ENCODE measurements at regions not wholly inside any gene's neighbourhood (a gene's known extent, or its start where the extent isn't known, plus 50 kb on each side); places are given as distances from the start of the nearest gene placed in this dataset.

GRCh38 chr9:88218726-88219125 lies 80.5 kb upstream of the SPATA31C2 start:
- Histone ChIP-seq H3K4me1 (no peaks in the 10 kb centered on the region), H3K9me3 (no peaks in the 10 kb centered on the region), H3K27me3 (no peaks in the 10 kb centered on the region), H3K36me3 (no peaks in the 10 kb centered on the region), H3K27ac (no peak overlapping the region), H3K4me3 (replicated peaks in 1 of 3) (no peak overlapping the region)
- DNase-seq = no peak
- TF ChIP-seq POLR2A (IDR thresholded peaks at IDR 0.05) = no peak
- TF ChIP-seq, protein P1, sequence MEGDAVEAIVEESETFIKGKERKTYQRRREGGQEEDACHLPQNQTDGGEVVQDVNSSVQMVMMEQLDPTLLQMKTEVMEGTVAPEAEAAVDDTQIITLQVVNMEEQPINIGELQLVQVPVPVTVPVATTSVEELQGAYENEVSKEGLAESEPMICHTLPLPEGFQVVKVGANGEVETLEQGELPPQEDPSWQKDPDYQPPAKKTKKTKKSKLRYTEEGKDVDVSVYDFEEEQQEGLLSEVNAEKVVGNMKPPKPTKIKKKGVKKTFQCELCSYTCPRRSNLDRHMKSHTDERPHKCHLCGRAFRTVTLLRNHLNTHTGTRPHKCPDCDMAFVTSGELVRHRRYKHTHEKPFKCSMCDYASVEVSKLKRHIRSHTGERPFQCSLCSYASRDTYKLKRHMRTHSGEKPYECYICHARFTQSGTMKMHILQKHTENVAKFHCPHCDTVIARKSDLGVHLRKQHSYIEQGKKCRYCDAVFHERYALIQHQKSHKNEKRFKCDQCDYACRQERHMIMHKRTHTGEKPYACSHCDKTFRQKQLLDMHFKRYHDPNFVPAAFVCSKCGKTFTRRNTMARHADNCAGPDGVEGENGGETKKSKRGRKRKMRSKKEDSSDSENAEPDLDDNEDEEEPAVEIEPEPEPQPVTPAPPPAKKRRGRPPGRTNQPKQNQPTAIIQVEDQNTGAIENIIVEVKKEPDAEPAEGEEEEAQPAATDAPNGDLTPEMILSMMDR (IDR thresholded peaks at IDR 0.05) = no peak
- 90 to 95% methylated on average over 3 of the region's 3 CpGs for whole genome bisulfite sequencing, 2 donors
- intact Hi-C loops (cut with DNase I) = no loop called here

DNA sequence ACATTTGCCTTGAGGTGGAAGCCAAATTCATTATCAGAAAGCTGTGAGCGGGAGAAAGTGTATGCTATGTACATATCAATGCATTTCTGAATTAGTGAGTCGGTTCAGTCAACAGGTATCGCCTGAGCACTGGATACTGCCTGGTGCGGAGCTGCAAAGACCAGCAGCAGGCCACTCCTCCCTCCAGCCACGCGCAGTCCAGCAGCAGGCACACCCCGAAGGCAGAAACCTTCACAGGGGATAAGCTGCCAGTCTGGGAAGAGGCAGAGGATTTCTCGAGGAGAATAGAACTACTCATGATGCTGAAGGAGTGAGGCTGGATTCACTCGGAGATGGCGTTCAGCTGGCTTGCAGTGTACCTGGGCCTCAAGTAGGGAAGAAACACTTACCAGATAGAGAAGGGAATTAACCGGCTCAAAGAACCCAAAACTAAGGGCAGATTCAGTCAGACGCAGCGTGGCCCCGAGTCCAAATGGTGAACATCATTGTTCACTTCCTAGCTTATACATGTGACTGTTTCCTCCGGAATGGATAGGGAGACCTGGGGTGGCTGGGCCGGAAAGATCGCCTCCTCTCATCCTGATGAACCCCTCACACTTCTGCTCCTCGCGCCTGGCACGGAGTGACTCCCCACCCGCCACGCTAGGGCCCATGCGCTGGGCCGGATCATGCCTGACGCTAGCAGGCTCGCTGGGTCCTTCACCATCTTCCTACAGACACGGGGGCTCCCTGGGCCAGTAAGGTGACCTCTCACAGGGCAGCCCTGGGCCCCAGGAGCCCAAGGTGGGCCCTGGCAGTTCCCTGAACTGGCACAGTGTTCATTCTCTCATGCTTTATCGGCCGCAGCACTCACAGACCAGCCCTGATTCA lies 78.1 kb upstream of the SPATA31C2 start:
- 89 to 90% methylated on average over 26 to 29 of the region's 29 CpGs for WGBS, 2 donors
- no peak for TF ChIP-seq POLR2A (IDR thresholded peaks at IDR 0.05)
- TF ChIP-seq, protein P1 (IDR thresholded peaks at IDR 0.05) = no peak
- no peaks in the 10 kb centered on the region for H3K9me3 ChIP-seq
- intact Hi-C loops (cut with DNase I) = no loop called here
- no peak overlapping the region for H3K27ac ChIP-seq
- no peaks in the 10 kb centered on the region for H3K4me1 ChIP-seq
- no peak for DNase-seq
- no peak overlapping the region for H3K4me3 ChIP-seq (replicated peaks in 1 of 3)
- no peaks in the 10 kb centered on the region for H3K27me3 ChIP-seq
- H3K36me3 ChIP-seq = no peaks in the 10 kb centered on the region

GRCh38 chr9:88215196-88216125 lies 77.2 kb upstream of the SPATA31C2 start:
- H3K27ac ChIP-seq = no peak overlapping the region
- DNase-seq = no peak
- no peaks in the 10 kb centered on the region for H3K4me1 ChIP-seq
- no peaks in the 10 kb centered on the region for H3K36me3 ChIP-seq
- 65 to 68% methylated on average over 10 of the region's 10 CpGs for WGBS, 2 donors
- H3K9me3 ChIP-seq = no peaks in the 10 kb centered on the region
- TF ChIP-seq POLR2A (IDR thresholded peaks at IDR 0.05) = no peak
- TF ChIP-seq, protein P1 (IDR thresholded peaks at IDR 0.05) = no peak
- no peak overlapping the region for H3K4me3 ChIP-seq (replicated peaks in 1 of 3)
- H3K27me3 ChIP-seq = no peaks in the 10 kb centered on the region
- intact Hi-C loops (cut with DNase I) = no loop called here

DNA sequence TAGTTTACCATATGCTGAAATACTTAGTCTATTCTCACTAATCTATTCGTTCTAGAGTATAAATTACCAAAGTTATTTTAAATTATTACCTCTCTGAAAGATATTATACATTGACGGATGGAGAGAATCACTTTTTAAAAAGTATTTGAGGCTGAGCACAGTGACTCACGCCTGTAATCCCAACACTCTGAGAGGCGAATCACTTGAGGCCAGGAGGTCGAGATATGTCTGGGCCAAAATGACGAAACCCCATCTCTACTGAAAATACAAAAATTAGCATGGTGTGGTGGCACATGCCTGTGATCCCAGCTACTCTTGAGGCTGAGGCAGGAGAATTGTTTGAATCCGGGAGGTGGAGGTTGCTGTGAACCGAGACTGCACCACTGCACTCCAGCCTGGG lies 64.0 kb upstream of the SPATA31C2 start:
- no peak overlapping the region for H3K4me3 ChIP-seq (replicated peaks in 1 of 3)
- no peaks in the 10 kb centered on the region for H3K4me1 ChIP-seq
- 86 to 90% methylated on average over 8 of the region's 8 CpGs for WGBS, 2 donors
- TF ChIP-seq POLR2A (IDR thresholded peaks at IDR 0.05) = no peak
- no peak for DNase-seq
- H3K36me3 ChIP-seq = no peaks in the 10 kb centered on the region
- H3K27ac ChIP-seq = no peak overlapping the region
- intact Hi-C loops (cut with DNase I) = no loop called here
- H3K9me3 ChIP-seq = no peaks in the 10 kb centered on the region
- no peaks in the 10 kb centered on the region for H3K27me3 ChIP-seq

- DNase-seq = no peak
- no peak overlapping the region for H3K4me3 ChIP-seq (replicated peaks in 1 of 3)
- TF ChIP-seq, protein P1 (IDR thresholded peaks at IDR 0.05) = no peak
- TF ChIP-seq POLR2A (IDR thresholded peaks at IDR 0.05) = no peak
- no peaks in the 10 kb centered on the region for H3K27me3 ChIP-seq
- no peak overlapping the region for H3K27ac ChIP-seq
- no peaks in the 10 kb centered on the region for H3K9me3 ChIP-seq
- intact Hi-C loops (cut with DNase I) = no loop called here
- WGBS, 2 donors = 61 to 72% methylated on average over 7 of the region's 7 CpGs
- H3K4me1 ChIP-seq = no peaks in the 10 kb centered on the region
- no peaks in the 10 kb centered on the region for H3K36me3 ChIP-seq
These were observed 60.1 kb upstream of the SPATA31C2 start for GRCh38 chr9:88198341-88198807.

Data from thyroid gland (tissue), 4 donors.